Panc1 (cell line): ENCODE measurements at regions not wholly inside any gene's neighbourhood (a gene's known extent, or its start where the extent isn't known, plus 50 kb on each side); places are given as distances from the start of the nearest gene placed in this dataset.

Experiments used
- ATAC-seq: fragments of 200-7000 bp; cut with Tn5 transposase; 2 replicates; pipeline ENCODE4 v1.9.1; 2020; ENCODE audit warnings: mild to moderate bottlenecking, moderate library complexity
- BruUV-seq: library from RNA; stranded (reverse); fragments of 400-500 nt; replicated peaks from 2 replicates; lab custom pipeline; 2021; lab: Mats Ljungman, UMichigan
- CTCF ChIA-PET: fragments of 300-600 bp; sonication (Branson Sonifier 250); formaldehyde crosslinking; loops from one replicate; lab custom pipeline; 2022; ENCODE audit warnings: antibody characterized with exemption; lab: Charles Lee
- POLR2A ChIA-PET: fragments of 300-600 bp; sonication (Branson Sonifier 250); formaldehyde crosslinking; loops from one replicate; lab custom pipeline; 2022; ENCODE audit warnings: antibody characterized with exemption; lab: Charles Lee
- DNase-seq: peaks from one replicate; pipeline ENCODE4 v3.0.0-alpha.2; 2010; ENCODE audit warnings: low read depth, low spot score
- H3K27ac ChIP-seq: 2 replicates; pipeline ENCODE4 v1.5.1; 2011; ENCODE audit warnings: mild to moderate bottlenecking, low read length, inconsistent platforms
- H3K27me3 ChIP-seq: fragments of 200-500 bp; sonication (Bioruptor generic); 2 replicates; pipeline ENCODE4 v1.6.0; 2014; ENCODE audit warnings: low read length, inconsistent platforms; ENCODE audit not compliant: control insufficient read depth, insufficient read depth
- H3K36me3 ChIP-seq: fragments of 200-500 bp; sonication (Bioruptor generic); 2 replicates; pipeline ENCODE4 v1.5.1; 2014; ENCODE audit warnings: inconsistent platforms, mild to moderate bottlenecking, low read length, moderate library complexity; ENCODE audit not compliant: control insufficient read depth, insufficient read depth
- H3K4me1 ChIP-seq: 2 replicates; pipeline ENCODE4 v1.5.1; 2011; ENCODE audit warnings: inconsistent platforms, mild to moderate bottlenecking, low read length, moderate library complexity; ENCODE audit not compliant: control insufficient read depth, insufficient read depth
- H3K4me3 ChIP-seq, 2 experiments: 2 replicates each; pipeline ENCODE4 v1.5.1; 2011 to 2012; ENCODE audit warnings: low read depth in 2 of 2, low read length in 2 of 2, mild to moderate bottlenecking in 2 of 2, inconsistent platforms in 1 of 2, moderate library complexity in 1 of 2
- H3K9me3 ChIP-seq: fragments of 200-500 bp; sonication (Bioruptor generic); 2 replicates; pipeline ENCODE4 v1.5.1; 2014; ENCODE audit warnings: low read depth, mild to moderate bottlenecking, inconsistent platforms, low read length, moderate library complexity; ENCODE audit not compliant: control insufficient read depth, insufficient read depth
- POLR2AphosphoS5 ChIP-seq: IDR thresholded peaks from 2 replicates; pipeline ENCODE4 v1.6.1; 2012; ENCODE audit warnings: mild to moderate bottlenecking, low read depth, low read length, moderate library complexity
- SIN3A ChIP-seq: IDR thresholded peaks from 2 replicates; pipeline ENCODE4 v1.6.1; 2012; ENCODE audit warnings: low read depth, mild to moderate bottlenecking, low read length, moderate library complexity, borderline replicate concordance; ENCODE audit not compliant: insufficient read depth
- TCF7L2 ChIP-seq: IDR thresholded peaks from 2 replicates; pipeline ENCODE4 v1.6.1; 2011; ENCODE audit warnings: mild to moderate bottlenecking, low read depth, low read length, inconsistent platforms
- in situ Hi-C: cut with HindIII; loops from 2 replicates; pipeline ENCODE4 v1.10.0; 2016; ENCODE audit warnings: low sequenced_read_pairs, low pct_unique_long_range_greater_than_20kb
- intact Hi-C: fragments of 100-400 bp; cut with micrococcal nuclease; formaldehyde crosslinking; loops from one replicate; pipeline ENCODE4 v1.10.0; 2022; ENCODE audit not compliant: unreplicated experiment
- TF ChIP-seq, protein P1 (sequence below): fragments of 450-650 bp; IDR thresholded peaks from 2 replicates; pipeline ENCODE4 v1.5.1; 2017; ENCODE audit warnings: mild to moderate bottlenecking
- TF ChIP-seq, protein P2 (sequence below), 2 experiments: IDR thresholded peaks; 2 replicates each; pipeline ENCODE4 v1.6.1; 2011 to 2012; ENCODE audit warnings: low read depth in 2 of 2, control low read depth in 1 of 2, low read length in 1 of 2, mild to moderate bottlenecking in 1 of 2, moderate library complexity in 1 of 2; ENCODE audit not compliant: insufficient read depth in 1 of 2

- Histone ChIP-seq H3K4me3 (no peak overlapping the region), H3K9me3 (no peaks in the 10 kb centered on the region), H3K27me3 (no peaks in the 10 kb centered on the region), H3K4me1 (no peaks in the 10 kb centered on the region), H3K27ac (no peak overlapping the region), H3K36me3 (no peaks in the 10 kb centered on the region)
- DNase-seq (no peak), ATAC-seq (no peak)
- TF ChIP-seq, protein P1, sequence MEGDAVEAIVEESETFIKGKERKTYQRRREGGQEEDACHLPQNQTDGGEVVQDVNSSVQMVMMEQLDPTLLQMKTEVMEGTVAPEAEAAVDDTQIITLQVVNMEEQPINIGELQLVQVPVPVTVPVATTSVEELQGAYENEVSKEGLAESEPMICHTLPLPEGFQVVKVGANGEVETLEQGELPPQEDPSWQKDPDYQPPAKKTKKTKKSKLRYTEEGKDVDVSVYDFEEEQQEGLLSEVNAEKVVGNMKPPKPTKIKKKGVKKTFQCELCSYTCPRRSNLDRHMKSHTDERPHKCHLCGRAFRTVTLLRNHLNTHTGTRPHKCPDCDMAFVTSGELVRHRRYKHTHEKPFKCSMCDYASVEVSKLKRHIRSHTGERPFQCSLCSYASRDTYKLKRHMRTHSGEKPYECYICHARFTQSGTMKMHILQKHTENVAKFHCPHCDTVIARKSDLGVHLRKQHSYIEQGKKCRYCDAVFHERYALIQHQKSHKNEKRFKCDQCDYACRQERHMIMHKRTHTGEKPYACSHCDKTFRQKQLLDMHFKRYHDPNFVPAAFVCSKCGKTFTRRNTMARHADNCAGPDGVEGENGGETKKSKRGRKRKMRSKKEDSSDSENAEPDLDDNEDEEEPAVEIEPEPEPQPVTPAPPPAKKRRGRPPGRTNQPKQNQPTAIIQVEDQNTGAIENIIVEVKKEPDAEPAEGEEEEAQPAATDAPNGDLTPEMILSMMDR = no peak
- TF ChIP-seq TCF7L2 = no peak
- TF ChIP-seq POLR2AphosphoS5 = no peak
- TF ChIP-seq SIN3A = no peak
- TF ChIP-seq, protein P2, sequence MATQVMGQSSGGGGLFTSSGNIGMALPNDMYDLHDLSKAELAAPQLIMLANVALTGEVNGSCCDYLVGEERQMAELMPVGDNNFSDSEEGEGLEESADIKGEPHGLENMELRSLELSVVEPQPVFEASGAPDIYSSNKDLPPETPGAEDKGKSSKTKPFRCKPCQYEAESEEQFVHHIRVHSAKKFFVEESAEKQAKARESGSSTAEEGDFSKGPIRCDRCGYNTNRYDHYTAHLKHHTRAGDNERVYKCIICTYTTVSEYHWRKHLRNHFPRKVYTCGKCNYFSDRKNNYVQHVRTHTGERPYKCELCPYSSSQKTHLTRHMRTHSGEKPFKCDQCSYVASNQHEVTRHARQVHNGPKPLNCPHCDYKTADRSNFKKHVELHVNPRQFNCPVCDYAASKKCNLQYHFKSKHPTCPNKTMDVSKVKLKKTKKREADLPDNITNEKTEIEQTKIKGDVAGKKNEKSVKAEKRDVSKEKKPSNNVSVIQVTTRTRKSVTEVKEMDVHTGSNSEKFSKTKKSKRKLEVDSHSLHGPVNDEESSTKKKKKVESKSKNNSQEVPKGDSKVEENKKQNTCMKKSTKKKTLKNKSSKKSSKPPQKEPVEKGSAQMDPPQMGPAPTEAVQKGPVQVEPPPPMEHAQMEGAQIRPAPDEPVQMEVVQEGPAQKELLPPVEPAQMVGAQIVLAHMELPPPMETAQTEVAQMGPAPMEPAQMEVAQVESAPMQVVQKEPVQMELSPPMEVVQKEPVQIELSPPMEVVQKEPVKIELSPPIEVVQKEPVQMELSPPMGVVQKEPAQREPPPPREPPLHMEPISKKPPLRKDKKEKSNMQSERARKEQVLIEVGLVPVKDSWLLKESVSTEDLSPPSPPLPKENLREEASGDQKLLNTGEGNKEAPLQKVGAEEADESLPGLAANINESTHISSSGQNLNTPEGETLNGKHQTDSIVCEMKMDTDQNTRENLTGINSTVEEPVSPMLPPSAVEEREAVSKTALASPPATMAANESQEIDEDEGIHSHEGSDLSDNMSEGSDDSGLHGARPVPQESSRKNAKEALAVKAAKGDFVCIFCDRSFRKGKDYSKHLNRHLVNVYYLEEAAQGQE (IDR thresholded peaks at IDR 0.05; ENCODE audit: insufficient read depth in 1 of 2, low read depth in 2 of 2, low read length in 1 of 2) = no peak
- intact Hi-C loops = no loop called here
- ChIA-PET CTCF (no interaction called here), POLR2A (no interaction called here)
- no TSS peak for BruUV-seq
- in situ Hi-C loops = no loop called here
Observed at GRCh38 chr3:13123013-13123654, 49.9 kb upstream of the IQSEC1 start.
